Choroid plexus epithelial cell (primary cell): ENCODE measurements at regions not wholly inside any gene's neighbourhood (a gene's known extent, or its start where the extent isn't known, plus 50 kb on each side); places are given as distances from the start of the nearest gene placed in this dataset.

Source experiments
- DNase-seq: peaks from one replicate; pipeline ENCODE4 v3.0.0-alpha.2; 2010; ENCODE audit warnings: low read depth
- H3K4me3 ChIP-seq: 2 replicates; pipeline ENCODE4 v1.5.1; 2011; ENCODE audit warnings: low read depth, mild to moderate bottlenecking, control low read depth, low read length, moderate library complexity
- TF ChIP-seq, protein P1 (sequence below): conservative IDR thresholded peaks from 2 replicates; pipeline ENCODE4 v1.5.1; 2011; ENCODE audit warnings: low read depth, mild to moderate bottlenecking, control low read depth, inconsistent platforms, low read length, moderate library complexity

- DNase-seq: peak; percentile 61
- H3K4me3 ChIP-seq: no peak overlapping the region
- TF ChIP-seq, protein P1, sequence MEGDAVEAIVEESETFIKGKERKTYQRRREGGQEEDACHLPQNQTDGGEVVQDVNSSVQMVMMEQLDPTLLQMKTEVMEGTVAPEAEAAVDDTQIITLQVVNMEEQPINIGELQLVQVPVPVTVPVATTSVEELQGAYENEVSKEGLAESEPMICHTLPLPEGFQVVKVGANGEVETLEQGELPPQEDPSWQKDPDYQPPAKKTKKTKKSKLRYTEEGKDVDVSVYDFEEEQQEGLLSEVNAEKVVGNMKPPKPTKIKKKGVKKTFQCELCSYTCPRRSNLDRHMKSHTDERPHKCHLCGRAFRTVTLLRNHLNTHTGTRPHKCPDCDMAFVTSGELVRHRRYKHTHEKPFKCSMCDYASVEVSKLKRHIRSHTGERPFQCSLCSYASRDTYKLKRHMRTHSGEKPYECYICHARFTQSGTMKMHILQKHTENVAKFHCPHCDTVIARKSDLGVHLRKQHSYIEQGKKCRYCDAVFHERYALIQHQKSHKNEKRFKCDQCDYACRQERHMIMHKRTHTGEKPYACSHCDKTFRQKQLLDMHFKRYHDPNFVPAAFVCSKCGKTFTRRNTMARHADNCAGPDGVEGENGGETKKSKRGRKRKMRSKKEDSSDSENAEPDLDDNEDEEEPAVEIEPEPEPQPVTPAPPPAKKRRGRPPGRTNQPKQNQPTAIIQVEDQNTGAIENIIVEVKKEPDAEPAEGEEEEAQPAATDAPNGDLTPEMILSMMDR: peak; percentile 73
These were observed 222.9 kb downstream of the CHRM2 start for GRCh38 chr7:137091396-137091795.

DNA sequence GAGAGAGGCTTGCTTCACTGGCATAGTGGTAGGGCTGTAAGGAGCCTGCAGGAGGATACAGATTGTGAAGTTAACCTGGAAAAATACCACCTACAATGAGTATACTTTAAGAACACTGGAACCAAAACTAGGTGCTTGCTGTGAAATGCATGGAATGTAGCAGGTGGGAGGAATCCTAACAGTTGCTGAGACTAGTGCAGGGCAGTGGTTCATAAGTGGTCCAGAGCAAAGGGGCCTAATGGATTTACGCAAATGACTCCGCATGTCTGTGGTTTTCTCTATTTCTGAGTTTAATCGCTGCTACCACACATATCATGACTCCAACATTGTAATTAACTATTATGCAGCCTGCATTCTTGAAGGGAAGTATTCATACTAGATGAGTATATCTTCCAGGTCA lies 218.4 kb downstream of the CHRM2 start:
- H3K4me3 ChIP-seq: no peak overlapping the region
- DNase-seq: no peak
- TF ChIP-seq, protein P1: no peak

- no peak overlapping the region for H3K4me3 ChIP-seq
- DNase-seq: no peak
- TF ChIP-seq, protein P1: no peak
These were observed 216.3 kb downstream of the CHRM2 start for GRCh38 chr7:137084607-137085380.

GRCh38 chr7:137082391-137082790 lies 213.9 kb downstream of the CHRM2 start:
- no peak for DNase-seq
- H3K4me3 ChIP-seq: no peak overlapping the region
- TF ChIP-seq, protein P1: no peak

DNA sequence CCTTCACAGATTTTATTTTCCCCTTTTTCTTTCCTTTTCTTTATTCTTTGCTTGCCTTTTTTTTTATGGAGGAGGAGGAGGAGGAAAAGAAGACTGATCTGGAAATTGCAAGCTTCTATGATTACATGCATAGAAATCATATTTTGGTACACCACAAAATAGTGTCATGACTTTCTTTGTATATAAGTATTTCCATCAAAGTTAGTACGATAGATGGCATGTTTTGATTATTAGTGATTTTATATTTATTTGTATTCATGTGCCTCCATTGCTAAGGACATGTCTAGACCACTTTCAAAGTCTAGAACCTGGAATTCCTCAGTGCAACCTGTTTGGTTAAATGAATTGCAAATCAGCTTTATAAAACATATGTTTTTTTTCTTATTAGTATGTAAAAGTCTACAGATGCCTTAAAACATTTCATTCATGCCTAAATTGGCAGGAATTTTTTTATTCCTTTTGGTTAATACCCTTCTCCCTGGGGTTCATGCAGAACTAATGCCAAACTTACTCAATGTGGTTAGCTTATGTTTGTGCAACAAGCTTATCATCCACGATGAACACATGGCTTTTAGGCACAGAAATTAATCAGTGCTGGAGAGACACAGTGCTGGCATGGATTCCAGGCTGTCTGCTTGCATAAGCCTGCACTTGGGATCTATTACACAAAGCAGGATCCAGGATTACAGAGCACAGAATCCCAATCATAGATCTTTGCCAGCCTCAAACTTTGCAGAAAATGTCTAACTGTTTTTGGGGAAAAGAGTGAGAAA lies 213.1 kb downstream of the CHRM2 start:
- H3K4me3 ChIP-seq: no peak overlapping the region
- TF ChIP-seq, protein P1: no peak
- peak; percentile 83 for DNase-seq

DNA sequence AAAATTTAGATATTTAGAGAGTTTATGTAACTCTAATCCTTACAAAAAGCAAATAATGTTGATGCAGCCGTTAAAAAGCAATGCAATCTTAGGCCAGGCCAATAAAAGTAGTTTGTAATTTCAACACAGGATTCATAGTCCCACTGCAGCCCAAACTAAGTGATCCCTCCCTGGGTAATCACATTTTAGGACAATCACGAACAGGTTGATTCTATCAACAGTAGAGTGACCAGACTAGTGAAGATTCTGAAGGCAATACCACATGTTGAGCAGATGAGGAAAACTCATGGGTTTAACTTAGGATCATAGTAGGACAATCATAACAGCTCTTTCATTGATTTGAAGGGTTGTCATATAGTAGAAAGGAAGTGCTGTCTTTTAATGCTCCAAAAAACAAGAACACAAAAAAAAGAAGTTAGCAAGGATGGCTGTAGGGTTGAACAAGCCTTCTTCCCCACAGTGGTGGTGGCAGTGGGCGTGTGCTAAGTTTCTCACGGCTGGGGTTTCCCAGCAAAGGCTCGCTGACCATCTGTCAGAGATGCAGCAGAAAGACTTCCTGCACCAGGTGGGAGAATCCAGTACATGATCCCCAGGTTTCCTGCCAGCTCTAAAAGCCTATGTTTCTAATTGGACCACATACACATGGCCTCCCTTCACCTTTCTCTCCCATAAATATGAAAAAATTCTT lies 212.2 kb downstream of the CHRM2 start:
- no peak overlapping the region for H3K4me3 ChIP-seq
- TF ChIP-seq, protein P1: no peak
- no peak for DNase-seq
